HFF-Myc (cell line): ENCODE measurements at regions not wholly inside any gene's neighbourhood (a gene's known extent, or its start where the extent isn't known, plus 50 kb on each side); places are given as distances from the start of the nearest gene placed in this dataset.

ENCODE experiments used
- DNase-seq: peaks from one replicate; pipeline ENCODE4 v3.0.0-alpha.2; 2011; ENCODE audit warnings: low read depth; ENCODE audit errors: extremely low read depth
- H3K4me3 ChIP-seq: replicated peaks from 2 replicates; pipeline ENCODE4 v1.5.1; 2011; ENCODE audit warnings: low read depth, mild to moderate bottlenecking, control low read depth, low read length
- CTCF ChIP-seq: IDR thresholded peaks from 2 replicates; pipeline ENCODE4 v1.5.1; 2012; ENCODE audit warnings: mild to moderate bottlenecking, low read depth, low read length, control low read depth; ENCODE audit errors: missing control alignments

- DNase-seq, result no peak
- H3K4me3 ChIP-seq, result no peak overlapping the region
- TF ChIP-seq CTCF, result no peak
Observed at GRCh38 chr6:67353861-67354260, 1281.2 kb upstream of the ADGRB3 start.

GRCh38 chr6:67352717-67353116, 1282.4 kb upstream of the ADGRB3 start:
- TF ChIP-seq CTCF, result no peak
- no peak overlapping the region for H3K4me3 ChIP-seq
- DNase-seq, result no peak

- no peak overlapping the region for H3K4me3 ChIP-seq
- DNase-seq, result no peak
- no peak for TF ChIP-seq CTCF
Observed at GRCh38 chr6:67350729-67351128, 1284.4 kb upstream of the ADGRB3 start.

- H3K4me3 ChIP-seq, result no peak overlapping the region
- no peak for DNase-seq
- TF ChIP-seq CTCF, result no peak
Observed at GRCh38 chr6:67345946-67346345, 1289.1 kb upstream of the ADGRB3 start.

GRCh38 chr6:67336014-67336413, 1299.1 kb upstream of the ADGRB3 start:
- no peak for DNase-seq
- H3K4me3 ChIP-seq, result no peak overlapping the region
- no peak for TF ChIP-seq CTCF

GRCh38 chr6:67331304-67331703, 1303.8 kb upstream of the ADGRB3 start:
- TF ChIP-seq CTCF, result no peak
- DNase-seq, result no peak
- H3K4me3 ChIP-seq, result no peak overlapping the region

- no peak for TF ChIP-seq CTCF
- H3K4me3 ChIP-seq, result no peak overlapping the region
- no peak for DNase-seq
Observed at GRCh38 chr6:67328269-67328668, 1306.8 kb upstream of the ADGRB3 start.
